Left lung (tissue), 4 donors: ENCODE measurements at regions not wholly inside any gene's neighbourhood (a gene's known extent, or its start where the extent isn't known, plus 50 kb on each side); places are given as distances from the start of the nearest gene placed in this dataset.

Experiments
- ATAC-seq: fragments of 200-7000 bp; cut with Tn5 transposase; one replicate; pipeline ENCODE4 v1.9.1; 2020; ENCODE audit warnings: moderate library complexity
- DNase-seq, 4 donors: peaks; one replicate each; pipeline ENCODE4 v3.0.0-alpha.2; 2013 to 2020
- H3K27ac ChIP-seq, 2 donors: fragments of 200-600 bp; sonication (generic) in 1 of 2; one replicate each; pipeline versions ENCODE4 v1.5.0 to v1.8.0; 2020 to 2021
- H3K27me3 ChIP-seq, 2 donors: fragments of 200-600 bp; sonication (generic) in 1 of 2; one replicate each; pipeline versions ENCODE4 v1.5.0 to v1.8.0; 2020 to 2021
- H3K36me3 ChIP-seq, 2 donors: fragments of 200-600 bp; sonication (generic) in 1 of 2; one replicate each; pipeline versions ENCODE4 v1.5.0 to v1.8.0; 2020 to 2021
- H3K4me1 ChIP-seq, 2 donors: fragments of 200-600 bp; one replicate each; pipeline ENCODE4 v1.8.0; 2021
- H3K4me3 ChIP-seq, 2 donors: fragments of 200-600 bp; sonication (generic) in 1 of 2; one replicate each; pipeline versions ENCODE4 v1.5.0 to v1.8.0; 2020 to 2021; ENCODE audit warnings: mild to moderate bottlenecking in 1 of 2
- H3K9me3 ChIP-seq, 2 donors: fragments of 200-600 bp; sonication (generic) in 1 of 2; one replicate each; pipeline versions ENCODE4 v1.5.0 to v1.8.0; 2020 to 2021
- intact Hi-C, 2 donors: fragments of 100-400 bp; cut with DNase I; formaldehyde crosslinking; loops; one replicate each; pipeline versions ENCODE4 v1.11.2 to v1.14.2; 2022
- TF ChIP-seq, protein P1 (sequence below), 2 donors: fragments of 200-600 bp; sonication (generic) in 1 of 2; IDR thresholded peaks; one replicate each; pipeline versions ENCODE4 v1.5.0 to v1.8.0; 2021; ENCODE audit warnings: antibody characterized with exemption in 2 of 2
- donor health status: DM: no; HTN: yes; CAD: no.
- donor health status: DM: no; HTN: no; CAD: no.

DNA sequence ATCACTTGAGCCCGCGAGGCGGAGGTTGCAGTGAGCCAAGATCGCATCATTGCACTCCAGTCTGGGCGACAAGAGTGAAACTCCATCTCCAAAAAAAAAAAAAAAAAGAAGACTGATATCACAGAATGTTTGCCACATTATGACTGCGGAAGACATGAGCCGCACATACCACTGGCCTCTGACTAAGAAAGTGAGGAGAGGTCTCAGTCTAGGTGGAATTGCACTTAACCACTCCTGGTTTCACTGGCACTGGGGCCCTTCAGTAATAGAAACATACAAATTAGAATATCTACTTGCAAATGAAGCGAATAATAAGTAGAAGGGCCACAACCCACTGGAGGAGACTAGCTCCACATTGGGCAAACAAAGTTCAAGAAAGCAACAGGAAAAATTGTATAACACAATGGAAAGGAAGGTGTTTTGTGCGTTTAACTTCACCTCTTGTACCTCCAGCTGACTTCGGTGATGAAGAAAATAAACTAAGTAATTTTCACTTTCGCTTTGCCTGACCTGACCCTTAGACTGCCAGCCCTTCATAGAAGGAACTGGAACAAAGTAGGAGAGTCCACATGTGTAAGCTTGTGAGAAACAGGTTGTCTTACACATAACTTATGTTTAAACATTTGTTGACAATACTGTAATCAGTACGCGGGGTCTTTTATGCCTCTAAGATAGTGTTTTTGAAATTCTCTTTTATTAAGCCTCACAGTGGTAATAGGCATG lies 147.5 kb upstream of the TSHZ2 start:
- intact Hi-C loops: no loop called here
- Histone ChIP-seq H3K4me1 (no peaks in the 10 kb centered on the region), H3K36me3 (no peaks in the 10 kb centered on the region), H3K4me3 (no peak overlapping the region), H3K27me3 (no peaks in the 10 kb centered on the region), H3K27ac (no peak overlapping the region), H3K9me3 (peaks cover 0 to 13% of the 10 kb centered on the region in 2 donors)
- TF ChIP-seq, protein P1, sequence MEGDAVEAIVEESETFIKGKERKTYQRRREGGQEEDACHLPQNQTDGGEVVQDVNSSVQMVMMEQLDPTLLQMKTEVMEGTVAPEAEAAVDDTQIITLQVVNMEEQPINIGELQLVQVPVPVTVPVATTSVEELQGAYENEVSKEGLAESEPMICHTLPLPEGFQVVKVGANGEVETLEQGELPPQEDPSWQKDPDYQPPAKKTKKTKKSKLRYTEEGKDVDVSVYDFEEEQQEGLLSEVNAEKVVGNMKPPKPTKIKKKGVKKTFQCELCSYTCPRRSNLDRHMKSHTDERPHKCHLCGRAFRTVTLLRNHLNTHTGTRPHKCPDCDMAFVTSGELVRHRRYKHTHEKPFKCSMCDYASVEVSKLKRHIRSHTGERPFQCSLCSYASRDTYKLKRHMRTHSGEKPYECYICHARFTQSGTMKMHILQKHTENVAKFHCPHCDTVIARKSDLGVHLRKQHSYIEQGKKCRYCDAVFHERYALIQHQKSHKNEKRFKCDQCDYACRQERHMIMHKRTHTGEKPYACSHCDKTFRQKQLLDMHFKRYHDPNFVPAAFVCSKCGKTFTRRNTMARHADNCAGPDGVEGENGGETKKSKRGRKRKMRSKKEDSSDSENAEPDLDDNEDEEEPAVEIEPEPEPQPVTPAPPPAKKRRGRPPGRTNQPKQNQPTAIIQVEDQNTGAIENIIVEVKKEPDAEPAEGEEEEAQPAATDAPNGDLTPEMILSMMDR (IDR thresholded peaks at IDR 0.05): no peak
- DNase-seq (no peak), ATAC-seq (no peak)

DNA sequence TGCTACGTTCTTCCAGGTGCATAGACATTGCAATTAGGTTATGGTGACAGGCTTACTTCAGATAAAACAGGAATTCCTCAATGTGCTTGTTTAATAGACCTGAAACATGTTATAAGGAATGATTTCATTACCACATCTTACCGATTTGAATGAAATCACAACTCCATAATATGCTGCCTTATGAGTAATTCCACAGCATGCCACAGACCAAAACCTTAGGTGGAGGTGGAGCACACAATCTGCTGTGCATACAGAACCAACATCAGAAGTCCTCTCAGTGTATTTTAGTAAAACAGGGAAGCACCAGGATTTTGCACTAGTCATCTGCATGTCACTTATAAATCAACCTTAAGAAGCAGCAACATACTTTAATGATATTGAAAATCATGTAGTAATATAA lies 148.9 kb upstream of the TSHZ2 start:
- intact Hi-C loops: no loop called here
- ATAC-seq: no peak
- Histone ChIP-seq H3K36me3 (no peaks in the 10 kb centered on the region), H3K9me3 (peaks cover 0 to 8% of the 10 kb centered on the region in 2 donors), H3K4me3 (no peak overlapping the region), H3K4me1 (no peaks in the 10 kb centered on the region), H3K27ac (no peak overlapping the region), H3K27me3 (no peaks in the 10 kb centered on the region)
- TF ChIP-seq, protein P1 (IDR thresholded peaks at IDR 0.05): no peak
- no peak for DNase-seq

DNA sequence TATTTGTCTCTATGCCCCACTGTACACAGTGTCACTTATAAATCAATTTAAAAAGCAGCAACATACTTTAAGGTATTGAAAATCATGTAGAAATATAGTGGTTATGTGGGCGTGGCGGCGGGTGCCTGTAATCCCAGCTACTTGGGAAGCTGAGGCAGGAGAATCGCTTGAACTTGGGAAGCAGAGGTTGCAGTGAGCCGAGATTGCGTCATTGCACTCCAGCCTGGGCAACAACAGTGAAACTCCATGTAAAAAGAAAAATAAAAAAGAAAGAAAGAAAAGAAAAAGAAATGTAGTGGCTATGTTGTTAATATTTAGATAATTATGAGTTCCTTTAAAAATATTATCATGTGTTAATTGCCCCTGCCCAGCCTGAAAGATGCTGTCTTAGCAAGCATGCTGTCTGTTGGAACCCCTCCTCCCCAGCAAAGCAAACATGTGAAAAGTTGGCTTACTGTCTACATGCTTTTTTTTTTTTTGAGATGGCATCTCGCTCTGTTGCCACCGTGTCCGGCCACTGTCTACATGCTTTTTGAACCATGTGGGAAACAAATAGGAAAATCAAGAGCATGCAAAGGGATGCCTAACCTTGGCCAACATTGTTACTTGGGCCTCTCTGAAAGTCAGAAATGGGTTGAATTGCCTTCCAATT lies 151.4 kb upstream of the TSHZ2 start:
- ATAC-seq (no peak), DNase-seq (no peak)
- Histone ChIP-seq H3K4me3 (no peak overlapping the region), H3K9me3 (no peaks in the 10 kb centered on the region), H3K36me3 (no peaks in the 10 kb centered on the region), H3K27me3 (peaks cover 0 to 4% of the 10 kb centered on the region in 2 donors), H3K4me1 (no peaks in the 10 kb centered on the region), H3K27ac (no peak overlapping the region)
- TF ChIP-seq, protein P1 (IDR thresholded peaks at IDR 0.05): no peak
- intact Hi-C loops: no loop called here

DNA sequence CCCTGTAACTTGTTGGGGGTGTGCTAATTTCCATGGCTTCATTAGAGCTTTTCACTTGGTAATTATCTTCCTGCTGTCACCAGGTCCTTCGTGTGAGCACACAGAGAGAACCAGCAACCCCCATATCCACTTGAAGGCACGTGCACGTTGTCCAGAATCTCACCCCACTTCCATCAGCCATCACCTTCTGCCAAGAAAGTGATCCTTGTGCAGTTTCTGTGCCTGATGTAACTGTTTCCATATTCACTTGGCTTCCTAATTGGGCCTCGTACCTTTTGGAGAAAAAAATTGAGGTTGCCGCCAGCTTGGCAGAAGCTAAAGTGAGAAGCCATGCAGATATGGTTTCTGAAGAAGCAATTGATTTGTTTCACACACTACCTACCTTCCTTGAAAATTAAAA lies 153.7 kb upstream of the TSHZ2 start:
- H3K4me3 ChIP-seq: no peak overlapping the region
- H3K4me1 ChIP-seq: no peaks in the 10 kb centered on the region
- no peaks in the 10 kb centered on the region for H3K9me3 ChIP-seq
- ATAC-seq: no peak
- DNase-seq: no peak
- H3K27me3 ChIP-seq: peaks cover 0 to 4% of the 10 kb centered on the region in 2 donors
- TF ChIP-seq, protein P1 (IDR thresholded peaks at IDR 0.05): no peak
- H3K36me3 ChIP-seq: no peaks in the 10 kb centered on the region
- intact Hi-C loops: no loop called here
- H3K27ac ChIP-seq: no peak overlapping the region

DNA sequence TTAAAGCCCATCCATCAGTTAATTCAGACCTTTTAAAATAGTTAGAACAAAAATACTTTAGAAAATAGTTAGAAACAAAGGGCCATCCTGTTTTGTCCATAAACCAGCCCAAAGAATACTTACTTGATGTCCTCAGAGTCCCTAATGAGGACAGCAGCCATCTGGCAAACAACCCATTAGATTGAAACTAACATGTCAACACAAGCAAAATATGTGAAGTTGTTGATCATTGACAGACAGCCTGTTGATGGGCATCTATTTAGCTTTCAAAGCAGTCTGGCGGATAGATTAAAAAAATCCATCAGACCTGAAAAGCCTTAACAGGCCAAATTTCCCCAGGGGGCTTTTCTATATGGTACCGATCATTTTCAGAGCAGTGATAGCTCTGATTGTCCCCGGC lies 154.2 kb upstream of the TSHZ2 start:
- TF ChIP-seq, protein P1 (IDR thresholded peaks at IDR 0.05): no peak
- no peak for DNase-seq
- no peak overlapping the region for H3K4me3 ChIP-seq
- H3K9me3 ChIP-seq: no peaks in the 10 kb centered on the region
- no peaks in the 10 kb centered on the region for H3K36me3 ChIP-seq
- peaks cover 0 to 4% of the 10 kb centered on the region in 2 donors for H3K27me3 ChIP-seq
- H3K27ac ChIP-seq: no peak overlapping the region
- ATAC-seq: no peak
- intact Hi-C loops: no loop called here
- H3K4me1 ChIP-seq: no peaks in the 10 kb centered on the region
